ENCODE measurements at regions not wholly inside any gene's neighbourhood (a gene's known extent, or its start where the extent isn't known, plus 50 kb on each side); places are given as distances from the start of the nearest gene placed in this dataset.

- Histone ChIP-seq H2BK120ac (ENCODE audit: low read depth, low read length) (no peak overlapping the region), H2AK5ac (ENCODE audit: low read length, severe bottlenecking) (no peak overlapping the region), H3K9me3 (ENCODE audit: control insufficient read depth, low read length) (no peaks in the 10 kb centered on the region), H3K4me1 (ENCODE audit: control insufficient read depth, insufficient read depth, low read depth, low read length) (no peaks in the 10 kb centered on the region), H2AFZ (ENCODE audit: low read depth, low read length) (no peak overlapping the region), H3K79me1 (replicated peaks; ENCODE audit: low read length, poor library complexity, severe bottlenecking) (no peaks in the 10 kb centered on the region), H2BK12ac (ENCODE audit: low read length in 2 of 2) (no peak overlapping the region), H2BK15ac (ENCODE audit: low read depth, poor library complexity, severe bottlenecking) (no peak overlapping the region), H3K4me3 (ENCODE audit: insufficient read depth in 1 of 2, low read depth in 1 of 2, low read length in 2 of 2) (no peak overlapping the region), H3K18ac (ENCODE audit: low read depth in 1 of 2, low read length in 2 of 2) (no peak overlapping the region), H3K27ac (ENCODE audit: low read length, poor library complexity, severe bottlenecking) (no peak overlapping the region), H4K8ac (ENCODE audit: low read length) (no peak overlapping the region), H4K91ac (ENCODE audit: low read length) (no peak overlapping the region), H3K4me2 (ENCODE audit: low read length, poor library complexity, severe bottlenecking) (no peak overlapping the region), H3K36me3 (ENCODE audit: control insufficient read depth in 1 of 2, insufficient read depth in 2 of 2, low read depth in 1 of 2, low read length in 2 of 2) (no peaks in the 10 kb centered on the region), H3K23ac (ENCODE audit: low read length in 2 of 2) (no peak overlapping the region), H2BK5ac (ENCODE audit: low read depth, low read length, poor library complexity, severe bottlenecking) (no peak overlapping the region), H3K9ac (ENCODE audit: low read length) (no peak overlapping the region), H3K14ac (ENCODE audit: low read length in 2 of 2) (no peak overlapping the region), H3K27me3 (ENCODE audit: control insufficient read depth in 1 of 2, insufficient read depth in 1 of 2, low read length in 2 of 2) (no peaks in the 10 kb centered on the region), H3K4ac (ENCODE audit: low read depth in 1 of 2, low read length in 2 of 2) (no peak overlapping the region)
- no peak for DNase-seq
- WGBS = 100% methylated on average over 2 of the region's 2 CpGs
Measured at GRCh38 chr5:92761585-92761984, 819.4 kb downstream of the NR2F1-AS1 start.

GRCh38 chr5:92760550-92760949 lies 820.5 kb downstream of the NR2F1-AS1 start:
- Histone ChIP-seq H2BK12ac (ENCODE audit: low read length in 2 of 2) (no peak overlapping the region), H3K9me3 (ENCODE audit: control insufficient read depth, low read length) (no peaks in the 10 kb centered on the region)
- WGBS = 100% methylated on average over 1 of the region's 2 CpGs

GRCh38 chr5:92758552-92758951 lies 822.5 kb downstream of the NR2F1-AS1 start:
- no peak overlapping the region for H4K91ac ChIP-seq (ENCODE audit: low read length)
- no CpG with 5 or more reads among the region's 1 CpG for WGBS
- no peak overlapping the region for H2BK120ac ChIP-seq (ENCODE audit: low read depth, low read length)
- no peak overlapping the region for H3K14ac ChIP-seq (ENCODE audit: low read length in 2 of 2)
- no peak overlapping the region for H2BK12ac ChIP-seq (ENCODE audit: low read length in 2 of 2)
- no peaks in the 10 kb centered on the region for H3K27me3 ChIP-seq (ENCODE audit: control insufficient read depth in 1 of 2, insufficient read depth in 1 of 2, low read length in 2 of 2)
- no peak overlapping the region for H3K27ac ChIP-seq (ENCODE audit: low read length, poor library complexity, severe bottlenecking)
- H3K4me3 ChIP-seq (ENCODE audit: insufficient read depth in 1 of 2, low read depth in 1 of 2, low read length in 2 of 2) = no peak overlapping the region
- no peak overlapping the region for H3K4me2 ChIP-seq (ENCODE audit: low read length, poor library complexity, severe bottlenecking)
- no peak overlapping the region for H2BK15ac ChIP-seq (ENCODE audit: low read depth, poor library complexity, severe bottlenecking)
- DNase-seq = peak; percentile 47
- no peak overlapping the region for H3K4ac ChIP-seq (ENCODE audit: low read depth in 1 of 2, low read length in 2 of 2)
- H3K23ac ChIP-seq (ENCODE audit: low read length in 2 of 2) = no peak overlapping the region
- no peaks in the 10 kb centered on the region for H3K79me1 ChIP-seq (replicated peaks; ENCODE audit: low read length, poor library complexity, severe bottlenecking)
- no peak overlapping the region for H2BK5ac ChIP-seq (ENCODE audit: low read depth, low read length, poor library complexity, severe bottlenecking)
- H2AK5ac ChIP-seq (ENCODE audit: low read length, severe bottlenecking) = no peak overlapping the region
- no peak overlapping the region for H2AFZ ChIP-seq (ENCODE audit: low read depth, low read length)
- no peak overlapping the region for H4K8ac ChIP-seq (ENCODE audit: low read length)
- no peaks in the 10 kb centered on the region for H3K36me3 ChIP-seq (ENCODE audit: control insufficient read depth in 1 of 2, insufficient read depth in 2 of 2, low read depth in 1 of 2, low read length in 2 of 2)
- H3K18ac ChIP-seq (ENCODE audit: low read depth in 1 of 2, low read length in 2 of 2) = no peak overlapping the region
- no peak overlapping the region for H3K9ac ChIP-seq (ENCODE audit: low read length)
- no peaks in the 10 kb centered on the region for H3K9me3 ChIP-seq (ENCODE audit: control insufficient read depth, low read length)
- H3K4me1 ChIP-seq (ENCODE audit: control insufficient read depth, insufficient read depth, low read depth, low read length) = no peaks in the 10 kb centered on the region

More at GRCh38 chr5:92760550-92760949, 820.5 kb downstream of the NR2F1-AS1 start:
- DNase-seq = no peak
- no peak overlapping the region for H3K9ac ChIP-seq (ENCODE audit: low read length)
- no peaks in the 10 kb centered on the region for H3K27me3 ChIP-seq (ENCODE audit: control insufficient read depth in 1 of 2, insufficient read depth in 1 of 2, low read length in 2 of 2)
- H2AFZ ChIP-seq (ENCODE audit: low read depth, low read length) = no peak overlapping the region
- no peak overlapping the region for H2AK5ac ChIP-seq (ENCODE audit: low read length, severe bottlenecking)
- H4K8ac ChIP-seq (ENCODE audit: low read length) = no peak overlapping the region
- no peak overlapping the region for H3K14ac ChIP-seq (ENCODE audit: low read length in 2 of 2)
- H3K27ac ChIP-seq (ENCODE audit: low read length, poor library complexity, severe bottlenecking) = no peak overlapping the region
- no peak overlapping the region for H3K18ac ChIP-seq (ENCODE audit: low read depth in 1 of 2, low read length in 2 of 2)
- H3K23ac ChIP-seq (ENCODE audit: low read length in 2 of 2) = no peak overlapping the region
- H3K4me2 ChIP-seq (ENCODE audit: low read length, poor library complexity, severe bottlenecking) = no peak overlapping the region
- no peak overlapping the region for H4K91ac ChIP-seq (ENCODE audit: low read length)
- no peaks in the 10 kb centered on the region for H3K36me3 ChIP-seq (ENCODE audit: control insufficient read depth in 1 of 2, insufficient read depth in 2 of 2, low read depth in 1 of 2, low read length in 2 of 2)
- H3K4ac ChIP-seq (ENCODE audit: low read depth in 1 of 2, low read length in 2 of 2) = no peak overlapping the region
- H3K79me1 ChIP-seq (replicated peaks; ENCODE audit: low read length, poor library complexity, severe bottlenecking) = no peaks in the 10 kb centered on the region
- H3K4me1 ChIP-seq (ENCODE audit: control insufficient read depth, insufficient read depth, low read depth, low read length) = no peaks in the 10 kb centered on the region
- H2BK5ac ChIP-seq (ENCODE audit: low read depth, low read length, poor library complexity, severe bottlenecking) = no peak overlapping the region
- H2BK15ac ChIP-seq (ENCODE audit: low read depth, poor library complexity, severe bottlenecking) = no peak overlapping the region
- no peak overlapping the region for H2BK120ac ChIP-seq (ENCODE audit: low read depth, low read length)
- no peak overlapping the region for H3K4me3 ChIP-seq (ENCODE audit: insufficient read depth in 1 of 2, low read depth in 1 of 2, low read length in 2 of 2)

- Histone ChIP-seq H2BK12ac (ENCODE audit: low read length in 2 of 2) (no peak overlapping the region), H3K14ac (ENCODE audit: low read length in 2 of 2) (no peak overlapping the region), H3K4me1 (ENCODE audit: control insufficient read depth, insufficient read depth, low read depth, low read length) (no peaks in the 10 kb centered on the region), H2AK5ac (ENCODE audit: low read length, severe bottlenecking) (no peak overlapping the region), H3K4ac (ENCODE audit: low read depth in 1 of 2, low read length in 2 of 2) (no peak overlapping the region), H3K79me1 (replicated peaks; ENCODE audit: low read length, poor library complexity, severe bottlenecking) (no peaks in the 10 kb centered on the region), H3K23ac (ENCODE audit: low read length in 2 of 2) (no peak overlapping the region), H3K9me3 (ENCODE audit: control insufficient read depth, low read length) (no peaks in the 10 kb centered on the region), H3K27me3 (ENCODE audit: control insufficient read depth in 1 of 2, insufficient read depth in 1 of 2, low read length in 2 of 2) (no peaks in the 10 kb centered on the region), H3K4me2 (ENCODE audit: low read length, poor library complexity, severe bottlenecking) (no peak overlapping the region), H2BK15ac (ENCODE audit: low read depth, poor library complexity, severe bottlenecking) (no peak overlapping the region), H3K4me3 (ENCODE audit: insufficient read depth in 1 of 2, low read depth in 1 of 2, low read length in 2 of 2) (no peak overlapping the region), H3K9ac (ENCODE audit: low read length) (no peak overlapping the region), H2AFZ (ENCODE audit: low read depth, low read length) (no peak overlapping the region), H3K27ac (ENCODE audit: low read length, poor library complexity, severe bottlenecking) (no peak overlapping the region), H2BK5ac (ENCODE audit: low read depth, low read length, poor library complexity, severe bottlenecking) (no peak overlapping the region), H2BK120ac (ENCODE audit: low read depth, low read length) (no peak overlapping the region), H4K8ac (ENCODE audit: low read length) (no peak overlapping the region), H3K36me3 (ENCODE audit: control insufficient read depth in 1 of 2, insufficient read depth in 2 of 2, low read depth in 1 of 2, low read length in 2 of 2) (no peaks in the 10 kb centered on the region), H3K18ac (ENCODE audit: low read depth in 1 of 2, low read length in 2 of 2) (no peak overlapping the region), H4K91ac (ENCODE audit: low read length) (no peak overlapping the region)
- peak; percentile 33 for DNase-seq
- 7% methylated on average over 1 of the region's 1 CpG for WGBS
Measured at GRCh38 chr5:92749943-92750342, 831.1 kb downstream of the NR2F1-AS1 start.
